ENCODE measurements at regions not wholly inside any gene's neighbourhood (a gene's known extent, or its start where the extent isn't known, plus 50 kb on each side); places are given as distances from the start of the nearest gene placed in this dataset.

DNA sequence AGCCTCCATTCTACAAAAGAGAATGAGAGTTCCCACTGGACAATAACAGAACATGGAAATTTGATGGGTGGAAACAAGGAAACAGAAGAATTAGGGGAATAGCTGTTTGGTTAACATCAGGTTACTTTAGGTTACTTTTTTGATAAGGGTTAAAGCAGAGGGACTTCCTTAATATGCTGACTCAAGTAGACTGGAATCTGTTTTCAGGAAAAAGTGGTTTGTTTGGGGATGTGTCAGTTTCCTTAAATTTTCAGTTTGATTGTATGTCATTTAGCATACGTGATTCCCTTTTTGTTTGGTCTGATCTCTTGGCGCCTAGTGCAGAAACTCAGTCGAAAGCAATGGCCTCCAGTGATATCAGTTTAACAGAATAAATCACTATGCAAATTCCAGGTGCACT is 411.8 kb upstream of the GRM7 start:
- TF ChIP-seq, protein P1, sequence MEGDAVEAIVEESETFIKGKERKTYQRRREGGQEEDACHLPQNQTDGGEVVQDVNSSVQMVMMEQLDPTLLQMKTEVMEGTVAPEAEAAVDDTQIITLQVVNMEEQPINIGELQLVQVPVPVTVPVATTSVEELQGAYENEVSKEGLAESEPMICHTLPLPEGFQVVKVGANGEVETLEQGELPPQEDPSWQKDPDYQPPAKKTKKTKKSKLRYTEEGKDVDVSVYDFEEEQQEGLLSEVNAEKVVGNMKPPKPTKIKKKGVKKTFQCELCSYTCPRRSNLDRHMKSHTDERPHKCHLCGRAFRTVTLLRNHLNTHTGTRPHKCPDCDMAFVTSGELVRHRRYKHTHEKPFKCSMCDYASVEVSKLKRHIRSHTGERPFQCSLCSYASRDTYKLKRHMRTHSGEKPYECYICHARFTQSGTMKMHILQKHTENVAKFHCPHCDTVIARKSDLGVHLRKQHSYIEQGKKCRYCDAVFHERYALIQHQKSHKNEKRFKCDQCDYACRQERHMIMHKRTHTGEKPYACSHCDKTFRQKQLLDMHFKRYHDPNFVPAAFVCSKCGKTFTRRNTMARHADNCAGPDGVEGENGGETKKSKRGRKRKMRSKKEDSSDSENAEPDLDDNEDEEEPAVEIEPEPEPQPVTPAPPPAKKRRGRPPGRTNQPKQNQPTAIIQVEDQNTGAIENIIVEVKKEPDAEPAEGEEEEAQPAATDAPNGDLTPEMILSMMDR (IDR thresholded peaks at IDR 0.05): no peak
- TF ChIP-seq POLR2AphosphoS5 (IDR thresholded peaks at IDR 0.05) (no peak), POLR2A (IDR thresholded peaks at IDR 0.05) (no peak)
